Inflammatory macrophage treated with lipopolysaccharide for 4 hours (primary cell): ENCODE measurements at regions not wholly inside any gene's neighbourhood (a gene's known extent, or its start where the extent isn't known, plus 50 kb on each side); places are given as distances from the start of the nearest gene placed in this dataset.

ENCODE experiments used
- DNase-seq: peaks from one replicate; pipeline ENCODE4 v3.0.0-alpha.2; 2020

GRCh38 chr5:34599471-34600117, 56.5 kb upstream of the RAI14 start:
- DNase-seq, result no peak

- DNase-seq, result no peak
These were observed 56.0 kb upstream of the RAI14 start for GRCh38 chr5:34600118-34600493.

- no peak for DNase-seq
These were observed 52.8 kb upstream of the RAI14 start for GRCh38 chr5:34603378-34603777.

- DNase-seq, result no peak
These were observed 51.9 kb upstream of the RAI14 start for GRCh38 chr5:34604119-34604675.

- no peak for DNase-seq
These were observed 50.0 kb upstream of the RAI14 start for GRCh38 chr5:34606101-34606500.
